IPS DF 19.7 (cell line): ENCODE measurements at regions not wholly inside any gene's neighbourhood (a gene's known extent, or its start where the extent isn't known, plus 50 kb on each side); places are given as distances from the start of the nearest gene placed in this dataset.

Experiments
- DNase-seq: peaks from one replicate; pipeline ENCODE4 v3.0.0-alpha.2; 2013; ENCODE audit warnings: low read depth, low spot score

DNA sequence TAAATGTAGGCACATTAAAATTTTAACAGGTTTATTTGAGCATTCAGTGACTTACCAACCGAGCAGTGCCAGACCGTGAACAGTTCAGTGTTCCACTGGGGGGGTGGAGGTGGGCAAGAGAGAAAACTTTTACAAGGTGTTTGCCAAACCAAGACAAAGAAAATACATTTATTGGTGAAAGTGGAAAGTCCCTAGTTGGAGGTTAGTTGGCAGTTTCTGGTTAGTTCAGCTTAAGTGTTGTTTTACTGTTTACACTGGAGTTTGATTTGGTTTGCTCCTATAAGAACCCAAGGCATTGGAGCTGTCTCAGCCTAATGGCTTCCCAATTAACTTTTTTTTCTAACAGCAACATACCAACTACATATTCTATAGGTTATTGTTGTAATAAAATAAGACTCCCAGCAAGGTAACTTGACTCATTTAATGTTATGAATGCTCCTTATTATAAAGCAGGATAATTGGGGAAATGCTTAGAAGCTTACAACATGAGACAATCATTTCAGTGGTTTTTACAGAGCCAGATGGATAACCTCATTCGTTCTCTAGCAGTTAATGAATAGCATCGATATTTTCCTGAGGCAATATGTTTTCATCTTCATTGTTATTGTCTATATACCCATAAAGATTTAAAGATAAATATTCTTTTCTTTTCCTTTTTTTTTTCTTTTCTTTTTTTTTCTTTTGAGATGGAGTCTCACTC, 115.8 kb downstream of the ETNK1 start:
- no peak for DNase-seq

DNA sequence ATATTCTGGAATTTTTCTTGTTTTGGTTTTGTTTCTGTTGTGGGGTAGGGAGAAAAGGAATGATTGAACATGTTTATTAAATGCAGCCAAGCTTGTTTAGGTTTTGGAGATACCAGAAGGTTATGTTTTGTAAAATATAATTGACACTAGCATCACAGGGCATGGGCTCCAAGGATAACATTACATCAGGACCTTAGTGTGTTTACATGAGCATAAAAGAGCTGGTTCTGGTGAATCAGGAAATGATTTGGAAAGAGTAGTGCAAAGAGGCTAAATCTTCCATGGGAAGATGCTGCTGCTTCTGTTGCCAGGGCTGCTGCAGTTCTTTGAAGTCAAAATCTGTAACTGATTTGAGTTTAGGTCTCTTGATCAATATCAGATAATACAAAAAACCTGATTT, 118.7 kb downstream of the ETNK1 start:
- DNase-seq = no peak

DNA sequence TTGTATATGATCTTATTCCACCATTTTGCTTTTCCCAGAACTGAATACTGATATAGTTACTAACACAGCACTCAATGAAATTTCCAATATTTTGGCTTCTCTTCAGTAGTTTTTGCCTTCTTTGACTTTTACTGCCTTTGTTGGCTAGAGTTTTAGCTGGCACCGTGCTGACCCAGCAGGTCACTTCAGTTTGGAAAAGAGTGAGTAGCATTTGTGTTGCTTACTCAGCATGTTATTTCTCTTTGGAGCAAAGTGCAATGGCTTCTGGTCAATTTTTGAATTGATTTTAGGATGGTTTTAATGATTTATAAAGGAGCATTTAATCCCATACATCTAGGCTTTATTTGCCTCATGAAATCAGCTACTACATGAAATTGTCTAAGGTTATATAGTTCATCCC, 119.2 kb downstream of the ETNK1 start:
- DNase-seq = no peak

GRCh38 chr12:22746720-22747119, 121.7 kb downstream of the ETNK1 start:
- DNase-seq = no peak

DNA sequence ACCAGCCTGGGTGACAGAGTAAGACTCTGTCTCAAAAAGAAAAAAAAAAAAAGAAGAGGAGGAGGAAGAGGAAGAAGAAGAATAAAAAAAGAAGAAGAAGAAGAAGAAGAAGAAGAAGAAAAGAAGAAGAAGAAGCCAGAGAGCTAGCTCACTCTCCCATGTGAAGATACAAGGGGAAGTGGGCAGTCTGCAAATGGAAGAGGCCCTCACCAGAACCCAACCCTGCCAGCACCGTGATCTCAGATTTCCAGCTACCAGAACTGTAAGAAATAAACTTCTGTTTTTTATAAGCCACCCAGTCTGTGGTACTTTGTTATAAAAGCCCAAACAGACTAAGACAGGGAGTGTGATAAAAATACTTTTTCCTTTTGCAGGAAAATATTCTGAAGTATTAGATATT, 130.7 kb downstream of the ETNK1 start:
- no peak for DNase-seq

GRCh38 chr12:22759769-22760674, 135.1 kb downstream of the ETNK1 start:
- no peak for DNase-seq

DNA sequence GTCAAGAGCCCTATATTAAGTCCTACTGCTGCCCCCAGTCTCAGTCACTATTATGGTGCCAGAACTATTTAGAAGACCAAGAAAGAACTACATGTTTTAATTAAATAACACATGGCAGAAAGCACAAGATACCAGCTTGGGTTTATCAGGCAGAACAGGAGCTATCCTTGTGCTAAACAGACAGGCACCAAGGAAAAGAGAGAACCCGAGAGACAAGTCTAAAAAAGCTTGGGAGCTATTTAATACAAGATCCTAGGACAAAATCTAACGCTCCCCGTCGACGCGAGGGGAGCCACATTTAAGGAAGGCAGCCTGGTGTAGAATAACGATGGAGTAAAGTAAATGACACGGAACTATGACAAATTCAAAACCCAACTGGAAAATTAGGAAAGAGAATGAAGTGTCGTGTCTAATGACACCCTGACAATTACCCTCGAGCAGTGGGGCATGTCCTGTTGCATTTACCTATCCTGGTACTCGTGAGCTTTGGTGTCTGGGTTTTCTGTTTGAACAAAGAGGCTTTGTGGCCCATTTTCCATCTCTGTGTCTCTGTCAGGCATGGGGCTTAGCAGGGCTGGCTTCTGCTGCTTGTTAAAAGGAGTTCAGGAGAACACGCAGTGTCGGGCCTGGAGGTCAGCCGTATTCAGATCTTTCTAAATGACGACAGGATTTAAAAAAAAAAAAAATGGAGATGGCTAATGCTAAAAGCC, 140.6 kb downstream of the ETNK1 start:
- DNase-seq = no peak

- DNase-seq = no peak
Measured at GRCh38 chr12:22766911-22767420, 142.0 kb downstream of the ETNK1 start.

GRCh38 chr12:22781339-22781738, 156.4 kb downstream of the ETNK1 start:
- no peak for DNase-seq

DNA sequence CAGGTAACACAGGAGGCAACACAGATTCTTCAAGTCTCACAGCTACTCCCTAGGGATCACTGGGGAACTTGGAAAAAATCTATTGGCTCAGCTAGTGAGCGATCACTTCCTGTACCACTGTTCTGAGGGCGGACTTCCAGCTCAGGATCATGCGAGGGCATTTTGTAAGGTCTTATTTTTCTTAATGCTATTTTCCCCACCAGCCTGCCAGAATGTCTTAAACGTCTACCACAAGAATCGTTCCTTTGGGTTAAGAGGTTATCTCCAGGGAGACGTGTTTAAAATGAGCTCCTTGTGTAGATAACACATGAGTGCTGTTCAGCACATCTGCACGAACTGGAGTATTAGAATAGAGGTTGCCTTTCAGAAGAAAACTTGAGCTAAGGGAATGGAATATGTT, 162.6 kb downstream of the ETNK1 start:
- no peak for DNase-seq

GRCh38 chr12:22788913-22789312, 163.9 kb downstream of the ETNK1 start:
- no peak for DNase-seq

GRCh38 chr12:22792138-22792537, 167.2 kb downstream of the ETNK1 start:
- DNase-seq = no peak

DNA sequence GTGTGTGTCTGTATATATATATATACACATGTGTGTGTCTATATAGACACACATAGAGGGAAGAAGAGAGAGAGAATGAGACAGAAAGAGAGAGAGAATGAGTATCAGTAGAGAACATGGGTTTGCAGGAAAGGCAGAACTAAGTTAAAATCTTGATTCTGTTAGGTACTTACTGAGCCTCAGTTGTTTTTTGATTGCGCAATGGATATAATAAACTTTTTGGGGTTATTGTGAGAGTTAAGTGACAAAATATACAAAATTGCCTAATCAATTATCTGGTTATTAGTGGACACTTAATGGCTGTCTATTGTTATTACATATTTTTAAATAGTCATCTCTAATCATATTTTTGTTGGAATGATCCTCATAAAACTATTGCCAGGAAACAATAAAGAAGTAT, 169.0 kb downstream of the ETNK1 start:
- no peak for DNase-seq

DNA sequence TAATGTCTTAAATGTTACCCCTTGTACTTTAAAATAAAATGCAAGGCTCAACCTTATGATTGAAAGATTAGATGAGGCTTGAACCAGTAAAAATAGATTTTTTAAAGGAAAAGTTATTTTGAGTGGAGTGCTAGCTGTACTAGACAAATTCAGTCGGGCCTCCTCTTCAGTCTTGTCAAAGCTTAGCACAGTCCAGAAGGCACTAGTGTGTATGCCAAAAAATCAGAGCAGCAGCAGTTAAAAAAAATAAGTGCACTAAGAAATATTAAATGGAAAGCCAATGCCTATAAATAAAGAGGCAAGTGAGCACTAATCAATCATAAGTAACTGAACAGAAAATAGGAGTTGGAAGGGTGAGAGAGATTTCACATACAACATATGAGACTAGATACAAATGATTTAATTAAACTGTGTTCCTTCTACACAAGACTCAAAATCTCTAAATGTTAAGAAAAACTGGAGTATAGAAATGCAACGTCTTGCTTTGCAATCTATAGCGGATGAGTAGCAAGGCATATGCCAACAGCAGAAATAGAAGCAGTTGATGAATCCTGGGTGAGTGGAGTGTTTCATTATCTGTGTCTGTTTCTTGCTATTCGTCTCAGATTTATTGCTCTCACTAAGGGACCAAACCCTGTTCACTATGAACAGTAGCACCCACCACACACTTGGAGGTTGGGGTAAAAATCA, 172.1 kb downstream of the ETNK1 start:
- no peak for DNase-seq

DNA sequence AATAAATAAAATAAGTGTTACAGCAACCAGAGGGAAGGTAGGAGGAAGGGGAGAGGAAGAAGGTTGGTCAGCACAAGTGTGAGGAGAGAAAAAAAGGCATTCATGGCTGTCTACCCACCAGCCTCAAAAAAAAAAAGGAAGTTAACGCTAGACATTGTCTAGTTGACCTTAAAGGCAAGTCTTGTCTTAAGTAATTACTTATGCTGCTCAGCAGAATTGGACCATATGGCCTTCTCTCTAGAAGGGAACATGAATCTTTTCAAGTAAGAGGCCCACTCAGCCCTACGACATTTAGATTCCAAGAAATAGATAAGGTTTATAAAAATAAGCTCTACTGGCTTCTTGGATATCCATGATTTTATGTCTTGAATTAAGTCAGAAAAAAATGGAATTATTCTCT, 172.7 kb downstream of the ETNK1 start:
- DNase-seq = no peak

DNA sequence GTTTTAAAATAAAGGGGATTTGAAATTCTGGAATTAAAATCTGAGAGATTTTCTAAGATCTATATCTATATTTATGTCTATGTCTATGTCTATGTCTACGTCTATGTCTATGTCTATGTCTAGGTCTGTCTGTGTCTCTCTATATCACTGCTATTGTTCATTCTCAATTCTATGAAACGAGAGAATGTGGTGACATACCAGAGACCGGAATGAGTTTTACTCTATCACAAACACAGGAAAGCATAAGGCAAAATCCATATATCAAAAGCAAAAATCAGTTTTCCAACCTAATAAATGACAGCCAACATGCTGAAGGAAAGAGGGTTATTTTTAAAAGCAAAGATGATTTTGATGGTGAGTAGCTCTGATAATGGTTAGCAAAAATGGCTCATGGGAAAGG, 173.1 kb downstream of the ETNK1 start:
- no peak for DNase-seq

GRCh38 chr12:22799503-22799902, 174.5 kb downstream of the ETNK1 start:
- no peak for DNase-seq

- no peak for DNase-seq
Measured at GRCh38 chr12:22800332-22800731, 175.4 kb downstream of the ETNK1 start.

GRCh38 chr12:22802883-22803630, 178.1 kb downstream of the ETNK1 start:
- DNase-seq = no peak

DNA sequence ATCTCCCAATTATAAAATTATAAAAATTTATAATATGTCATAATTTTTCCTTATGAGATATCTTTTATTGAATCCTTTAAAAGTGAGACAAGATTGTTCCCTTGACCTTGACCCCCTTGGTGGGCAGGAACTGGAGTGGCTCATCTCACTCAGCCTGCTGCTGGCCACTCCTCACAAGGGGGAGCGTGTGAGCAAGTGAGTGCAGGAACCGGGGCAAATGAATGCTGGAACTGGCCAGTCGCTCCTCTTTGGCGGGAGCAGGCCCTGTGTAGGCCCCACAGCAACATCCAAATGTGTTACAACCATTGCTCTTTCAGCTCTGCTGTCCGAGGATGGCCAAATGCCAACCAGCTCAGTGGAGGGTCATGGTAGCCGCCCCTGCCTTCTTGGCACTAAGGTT, 178.8 kb downstream of the ETNK1 start:
- peak; percentile 20 for DNase-seq

- DNase-seq = no peak
Measured at GRCh38 chr12:22808860-22809259, 183.9 kb downstream of the ETNK1 start.
